Femur (tissue), 1 donor: ENCODE measurements at regions not wholly inside any gene's neighbourhood (a gene's known extent, or its start where the extent isn't known, plus 50 kb on each side); places are given as distances from the start of the nearest gene placed in this dataset.
"Not testable (repeated sequence)": the region's sequence is repeated elsewhere in the genome, so short reads cannot be mapped to it uniquely, and the experiment has no call there.

ENCODE experiments used
- DNase-seq: peaks from one replicate; pipeline ENCODE4 v3.0.0-alpha.2; 2017

GRCh38 chr13:71300602-71301001 lies 566.4 kb downstream of the DACH1 start:
- no peak for DNase-seq

- DNase-seq: no peak
These were observed 575.2 kb downstream of the DACH1 start for GRCh38 chr13:71291842-71292146.

- no peak for DNase-seq
These were observed 575.8 kb downstream of the DACH1 start for GRCh38 chr13:71290963-71291841.

- DNase-seq: not testable (repeated sequence)
These were observed 577.0 kb downstream of the DACH1 start for GRCh38 chr13:71289980-71290379.

- DNase-seq: no peak
These were observed 581.3 kb downstream of the DACH1 start for GRCh38 chr13:71285700-71286099.

GRCh38 chr13:71278512-71278911 lies 588.5 kb downstream of the DACH1 start:
- DNase-seq: no peak

- DNase-seq: no peak
These were observed 591.9 kb downstream of the DACH1 start for GRCh38 chr13:71274923-71275608.

- DNase-seq: no peak
These were observed 605.7 kb downstream of the DACH1 start for GRCh38 chr13:71261256-71261655.

- no peak for DNase-seq
These were observed 606.8 kb downstream of the DACH1 start for GRCh38 chr13:71260246-71260645.

GRCh38 chr13:71255633-71256032 lies 611.4 kb downstream of the DACH1 start:
- no peak for DNase-seq

GRCh38 chr13:71254384-71254783 lies 612.6 kb downstream of the DACH1 start:
- DNase-seq: no peak

- DNase-seq: no peak
These were observed 614.8 kb downstream of the DACH1 start for GRCh38 chr13:71252184-71252704.

GRCh38 chr13:71251292-71251951 lies 615.6 kb downstream of the DACH1 start:
- DNase-seq: no peak

- DNase-seq: no peak
These were observed 618.0 kb downstream of the DACH1 start for GRCh38 chr13:71249011-71249410.

GRCh38 chr13:71244161-71244560 lies 622.8 kb downstream of the DACH1 start:
- DNase-seq: no peak

- DNase-seq: peak; percentile 20
These were observed 624.8 kb downstream of the DACH1 start for GRCh38 chr13:71242201-71242600.

- no peak for DNase-seq
These were observed 626.1 kb downstream of the DACH1 start for GRCh38 chr13:71240911-71241310.

- no peak for DNase-seq
These were observed 629.7 kb downstream of the DACH1 start for GRCh38 chr13:71237332-71237731.

- no peak for DNase-seq
These were observed 647.1 kb downstream of the DACH1 start for GRCh38 chr13:71219698-71220415.

GRCh38 chr13:71218960-71219359 lies 648.0 kb downstream of the DACH1 start:
- DNase-seq: no peak

GRCh38 chr13:71217827-71218226 lies 649.2 kb downstream of the DACH1 start:
- no peak for DNase-seq

GRCh38 chr13:71214821-71215220 lies 652.2 kb downstream of the DACH1 start:
- DNase-seq: no peak

- no peak for DNase-seq
These were observed 652.6 kb downstream of the DACH1 start for GRCh38 chr13:71214357-71214756.
